Astrocyte (in vitro differentiated cells and primary cell): ENCODE measurements at regions not wholly inside any gene's neighbourhood (a gene's known extent, or its start where the extent isn't known, plus 50 kb on each side); places are given as distances from the start of the nearest gene placed in this dataset.

Experiments
- DNase-seq: peaks from one replicate; pipeline ENCODE4 v3.0.0-alpha.2; 2010; ENCODE audit warnings: low read depth
- FAIRE-seq: peaks from 2 replicates; lab custom pipeline; 2011; peaks lifted over from hg19 to GRCh38; lab: Jason Lieb, UNC
- H2AFZ ChIP-seq: 2 replicates; pipeline ENCODE4 v1.6.0; 2012; ENCODE audit warnings: low read depth, low read length, inconsistent platforms
- H3K27ac ChIP-seq: 2 replicates; pipeline ENCODE4 v1.5.1; 2011; ENCODE audit warnings: low read depth, low read length, inconsistent platforms
- H3K27me3 ChIP-seq: 2 replicates; pipeline ENCODE4 v1.6.0; 2011; ENCODE audit warnings: low read length, inconsistent platforms; ENCODE audit not compliant: insufficient read depth
- H3K36me3 ChIP-seq: 2 replicates; pipeline ENCODE4 v1.5.1; 2011; ENCODE audit warnings: low read length, inconsistent platforms; ENCODE audit not compliant: insufficient read depth
- H3K4me1 ChIP-seq: 2 replicates; pipeline ENCODE4 v1.5.1; 2011; ENCODE audit warnings: low read length, inconsistent platforms; ENCODE audit not compliant: insufficient read depth
- H3K4me2 ChIP-seq: 2 replicates; pipeline ENCODE4 v1.6.0; 2012; ENCODE audit warnings: low read length, inconsistent platforms
- H3K4me3 ChIP-seq: 2 replicates; pipeline ENCODE4 v1.5.1; 2011; ENCODE audit warnings: low read depth, mild to moderate bottlenecking, low read length, inconsistent platforms; ENCODE audit not compliant: insufficient read depth
- H3K79me2 ChIP-seq: 2 replicates; pipeline ENCODE4 v1.6.0; 2012; ENCODE audit warnings: mild to moderate bottlenecking, low read length, inconsistent platforms; ENCODE audit not compliant: insufficient read depth
- H3K9ac ChIP-seq: 2 replicates; pipeline ENCODE4 v1.6.0; 2012; ENCODE audit warnings: mild to moderate bottlenecking, low read length, inconsistent platforms
- H3K9me3 ChIP-seq: 2 replicates; pipeline ENCODE4 v1.5.1; 2012; ENCODE audit warnings: low read depth, mild to moderate bottlenecking, low read length, inconsistent platforms; ENCODE audit not compliant: insufficient read depth
- H4K20me1 ChIP-seq: 2 replicates; pipeline ENCODE4 v1.6.0; 2012; ENCODE audit warnings: low read length, inconsistent platforms; ENCODE audit not compliant: insufficient read depth
- H3K27ac Mint-ChIP-seq: one replicate; pipeline ENCODE4 v1.8.0; 2021; ENCODE audit warnings: mild to moderate bottlenecking, mixed read lengths; ENCODE audit not compliant: unreplicated experiment
- H3K27me3 Mint-ChIP-seq: one replicate; pipeline ENCODE4 v1.8.0; 2021; ENCODE audit warnings: low read depth, mixed read lengths; ENCODE audit not compliant: unreplicated experiment
- H3K36me3 Mint-ChIP-seq: one replicate; pipeline ENCODE4 v1.8.0; 2021; ENCODE audit warnings: low read depth, mixed read lengths; ENCODE audit not compliant: unreplicated experiment
- H3K4me1 Mint-ChIP-seq: one replicate; pipeline ENCODE4 v1.8.0; 2021; ENCODE audit warnings: low read depth, mixed read lengths; ENCODE audit not compliant: unreplicated experiment
- H3K4me3 Mint-ChIP-seq: one replicate; pipeline ENCODE4 v1.8.0; 2021; ENCODE audit warnings: mild to moderate bottlenecking, moderate library complexity, mixed read lengths; ENCODE audit not compliant: unreplicated experiment
- H3K9me3 Mint-ChIP-seq: one replicate; pipeline ENCODE4 v1.8.0; 2021; ENCODE audit warnings: mild to moderate bottlenecking, mixed read lengths; ENCODE audit not compliant: unreplicated experiment
- EZH2 ChIP-seq: IDR thresholded peaks from 2 replicates; pipeline ENCODE4 v1.6.1; 2012; ENCODE audit warnings: mild to moderate bottlenecking, low read length, inconsistent platforms; ENCODE audit not compliant: insufficient read depth
- TF ChIP-seq, protein P1 (sequence below): IDR thresholded peaks from 2 replicates; pipeline ENCODE4 v1.5.1; 2011; ENCODE audit warnings: low read depth, mild to moderate bottlenecking, inconsistent platforms, low read length, moderate library complexity; ENCODE audit not compliant: insufficient read depth

DNA sequence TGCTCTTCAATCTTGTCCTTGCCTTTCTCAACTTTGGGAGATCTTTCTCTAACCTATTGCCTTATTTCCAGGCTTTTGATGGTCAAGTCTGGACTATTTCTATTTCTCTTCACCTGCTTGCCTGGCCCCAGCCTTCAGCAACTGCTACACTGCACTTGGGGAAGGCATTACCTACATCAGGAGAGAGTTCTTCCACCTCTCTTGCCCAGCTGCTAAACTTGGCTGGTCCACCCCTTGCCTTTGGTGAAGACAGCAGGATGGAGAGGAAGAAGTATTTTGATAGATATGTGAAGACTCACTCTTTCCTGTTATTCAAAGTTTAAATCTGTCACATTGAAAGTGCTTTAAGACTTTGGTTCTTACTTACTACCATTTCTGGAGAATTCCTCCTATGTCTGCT, 574.8 kb downstream of the ZPLD1 start:
- H3K27ac ChIP-seq = no peak overlapping the region
- H3K9me3 ChIP-seq = no peaks in the 10 kb centered on the region
- no peaks in the 10 kb centered on the region for H3K79me2 ChIP-seq
- no peak for FAIRE-seq
- Mint-ChIP-seq H3K4me3 (no peak overlapping the region), H3K4me1 (no peaks in the 10 kb centered on the region), H3K27me3 (peaks cover 2% of the 10 kb centered on the region), H3K9me3 (no peaks in the 10 kb centered on the region), H3K36me3 (no peaks in the 10 kb centered on the region), H3K27ac (no peak overlapping the region)
- no peaks in the 10 kb centered on the region for H4K20me1 ChIP-seq
- H2AFZ ChIP-seq = no peak overlapping the region
- H3K4me1 ChIP-seq = no peaks in the 10 kb centered on the region
- H3K36me3 ChIP-seq = no peaks in the 10 kb centered on the region
- H3K4me3 ChIP-seq = no peak overlapping the region
- H3K9ac ChIP-seq = no peak overlapping the region
- DNase-seq = no peak
- no peak overlapping the region for H3K4me2 ChIP-seq
- H3K27me3 ChIP-seq = no peaks in the 10 kb centered on the region
- TF ChIP-seq EZH2 = no peak
- TF ChIP-seq, protein P1, sequence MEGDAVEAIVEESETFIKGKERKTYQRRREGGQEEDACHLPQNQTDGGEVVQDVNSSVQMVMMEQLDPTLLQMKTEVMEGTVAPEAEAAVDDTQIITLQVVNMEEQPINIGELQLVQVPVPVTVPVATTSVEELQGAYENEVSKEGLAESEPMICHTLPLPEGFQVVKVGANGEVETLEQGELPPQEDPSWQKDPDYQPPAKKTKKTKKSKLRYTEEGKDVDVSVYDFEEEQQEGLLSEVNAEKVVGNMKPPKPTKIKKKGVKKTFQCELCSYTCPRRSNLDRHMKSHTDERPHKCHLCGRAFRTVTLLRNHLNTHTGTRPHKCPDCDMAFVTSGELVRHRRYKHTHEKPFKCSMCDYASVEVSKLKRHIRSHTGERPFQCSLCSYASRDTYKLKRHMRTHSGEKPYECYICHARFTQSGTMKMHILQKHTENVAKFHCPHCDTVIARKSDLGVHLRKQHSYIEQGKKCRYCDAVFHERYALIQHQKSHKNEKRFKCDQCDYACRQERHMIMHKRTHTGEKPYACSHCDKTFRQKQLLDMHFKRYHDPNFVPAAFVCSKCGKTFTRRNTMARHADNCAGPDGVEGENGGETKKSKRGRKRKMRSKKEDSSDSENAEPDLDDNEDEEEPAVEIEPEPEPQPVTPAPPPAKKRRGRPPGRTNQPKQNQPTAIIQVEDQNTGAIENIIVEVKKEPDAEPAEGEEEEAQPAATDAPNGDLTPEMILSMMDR = no peak

DNA sequence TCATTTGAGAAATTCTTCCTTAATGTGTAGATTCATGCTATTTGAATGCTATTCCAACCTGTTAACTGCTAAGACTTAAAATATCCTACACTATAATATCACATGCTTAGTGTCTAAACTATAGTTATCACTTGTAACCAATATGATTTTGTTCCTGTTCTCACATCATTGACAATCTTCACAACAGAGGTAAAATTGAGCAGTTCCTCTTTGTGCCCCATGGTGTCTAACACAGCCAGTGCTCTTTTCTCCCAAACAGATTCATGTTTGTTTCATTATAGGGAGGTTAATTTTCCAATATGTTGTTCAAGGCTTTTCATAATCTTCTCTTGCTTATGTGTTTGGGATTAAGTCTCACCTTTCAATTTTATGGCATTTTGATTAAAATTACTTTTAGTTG, 591.1 kb downstream of the ZPLD1 start:
- no peaks in the 10 kb centered on the region for H3K4me1 Mint-ChIP-seq
- no peaks in the 10 kb centered on the region for H3K9me3 Mint-ChIP-seq
- no peaks in the 10 kb centered on the region for H3K27me3 Mint-ChIP-seq
- H3K9me3 ChIP-seq = no peaks in the 10 kb centered on the region
- no peak overlapping the region for H3K4me3 Mint-ChIP-seq
- H3K36me3 ChIP-seq = no peaks in the 10 kb centered on the region
- H3K36me3 Mint-ChIP-seq = no peaks in the 10 kb centered on the region
- H3K27ac Mint-ChIP-seq = no peak overlapping the region
- DNase-seq (no peak), FAIRE-seq (no peak)
- H2AFZ ChIP-seq = no peak overlapping the region
- no peak overlapping the region for H3K27ac ChIP-seq
- no peak overlapping the region for H3K4me2 ChIP-seq
- no peak overlapping the region for H3K9ac ChIP-seq
- no peaks in the 10 kb centered on the region for H3K27me3 ChIP-seq
- no peaks in the 10 kb centered on the region for H3K79me2 ChIP-seq
- no peaks in the 10 kb centered on the region for H4K20me1 ChIP-seq
- TF ChIP-seq, protein P1 = no peak
- no peak for TF ChIP-seq EZH2
- no peak overlapping the region for H3K4me3 ChIP-seq
- H3K4me1 ChIP-seq = no peaks in the 10 kb centered on the region

DNA sequence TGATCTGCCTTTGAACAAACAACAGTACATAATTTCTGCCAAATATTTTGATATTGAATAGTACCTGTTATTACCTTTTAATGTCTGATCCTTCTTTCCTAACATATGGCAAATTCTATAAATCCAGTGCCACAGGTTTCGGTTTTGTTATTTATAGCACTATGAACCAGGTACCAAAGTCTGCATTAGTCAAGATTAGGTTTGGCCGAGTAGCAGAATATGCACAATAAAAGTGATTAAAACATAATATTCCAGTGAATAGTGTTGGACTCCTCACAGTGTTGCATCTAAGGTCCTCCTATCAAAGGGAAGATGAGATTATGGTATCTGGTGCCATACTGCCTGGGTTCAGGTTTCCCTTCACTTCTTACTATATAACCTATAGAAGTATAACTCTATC, 599.0 kb downstream of the ZPLD1 start:
- FAIRE-seq (no peak), DNase-seq (no peak)
- H3K27me3 ChIP-seq = no peaks in the 10 kb centered on the region
- H2AFZ ChIP-seq = no peak overlapping the region
- H3K36me3 ChIP-seq = no peaks in the 10 kb centered on the region
- H3K36me3 Mint-ChIP-seq = no peaks in the 10 kb centered on the region
- H3K4me1 ChIP-seq = no peaks in the 10 kb centered on the region
- H3K9me3 ChIP-seq = no peaks in the 10 kb centered on the region
- no peaks in the 10 kb centered on the region for H3K4me1 Mint-ChIP-seq
- no peaks in the 10 kb centered on the region for H4K20me1 ChIP-seq
- H3K4me2 ChIP-seq = no peak overlapping the region
- H3K27ac Mint-ChIP-seq = no peak overlapping the region
- no peaks in the 10 kb centered on the region for H3K79me2 ChIP-seq
- no peaks in the 10 kb centered on the region for H3K9me3 Mint-ChIP-seq
- H3K9ac ChIP-seq = no peak overlapping the region
- no peak overlapping the region for H3K4me3 Mint-ChIP-seq
- no peak overlapping the region for H3K4me3 ChIP-seq
- no peaks in the 10 kb centered on the region for H3K27me3 Mint-ChIP-seq
- no peak for TF ChIP-seq EZH2
- TF ChIP-seq, protein P1 = no peak
- no peak overlapping the region for H3K27ac ChIP-seq
